GM06990 (cell line): ENCODE measurements at regions not wholly inside any gene's neighbourhood (a gene's known extent, or its start where the extent isn't known, plus 50 kb on each side); places are given as distances from the start of the nearest gene placed in this dataset.

Experiments
- DNase-seq: peaks from one replicate; pipeline ENCODE4 v3.0.0-alpha.2; 2011; ENCODE audit not compliant: insufficient read length; ENCODE audit errors: extremely low read depth
- H3K27me3 ChIP-seq: replicated peaks from 2 replicates; pipeline ENCODE4 v1.6.0; 2011; ENCODE audit warnings: low read length; ENCODE audit not compliant: control insufficient read depth, insufficient read depth
- H3K36me3 ChIP-seq: 2 replicates; pipeline ENCODE4 v1.5.1; 2011; ENCODE audit warnings: low read length; ENCODE audit not compliant: control insufficient read depth, insufficient read depth
- H3K4me3 ChIP-seq: replicated peaks from 2 replicates; pipeline ENCODE4 v1.5.1; 2011; ENCODE audit warnings: low read depth, mild to moderate bottlenecking, control low read depth, low read length
- CTCF ChIP-seq: IDR thresholded peaks from 2 replicates; pipeline ENCODE4 v1.5.1; 2011; ENCODE audit warnings: low read length, control low read depth, mild to moderate bottlenecking, inconsistent platforms; ENCODE audit not compliant: insufficient read depth, poor library complexity, severe bottlenecking

- H3K27me3 ChIP-seq, result peaks cover 1% of the 10 kb centered on the region
- no peak for TF ChIP-seq CTCF
- H3K4me3 ChIP-seq, result no peak overlapping the region
- H3K36me3 ChIP-seq, result no peaks in the 10 kb centered on the region
- no peak for DNase-seq
Measured at GRCh38 chr11:70812472-70812871, 414.1 kb downstream of the CTTN start.

GRCh38 chr11:70813651-70814050, 415.3 kb downstream of the CTTN start:
- Histone ChIP-seq H3K4me3 (no peak overlapping the region), H3K27me3 (peaks cover 1% of the 10 kb centered on the region), H3K36me3 (no peaks in the 10 kb centered on the region)
- TF ChIP-seq CTCF, result no peak
- no peak for DNase-seq

GRCh38 chr11:70815485-70815832, 417.1 kb downstream of the CTTN start:
- no peak for TF ChIP-seq CTCF
- H3K27me3 ChIP-seq, result peaks cover 1% of the 10 kb centered on the region
- no peak overlapping the region for H3K4me3 ChIP-seq
- DNase-seq, result no peak
- no peaks in the 10 kb centered on the region for H3K36me3 ChIP-seq

- Histone ChIP-seq H3K4me3 (no peak overlapping the region), H3K27me3 (peaks cover 1% of the 10 kb centered on the region), H3K36me3 (no peaks in the 10 kb centered on the region)
- DNase-seq, result no peak
- no peak for TF ChIP-seq CTCF
Measured at GRCh38 chr11:70816156-70816678, 417.9 kb downstream of the CTTN start.

- no peak overlapping the region for H3K4me3 ChIP-seq
- TF ChIP-seq CTCF, result no peak
- no peaks in the 10 kb centered on the region for H3K36me3 ChIP-seq
- H3K27me3 ChIP-seq, result peaks cover 1% of the 10 kb centered on the region
- no peak for DNase-seq
Measured at GRCh38 chr11:70818351-70818750, 420.0 kb downstream of the CTTN start.

GRCh38 chr11:70819022-70819421, 420.7 kb downstream of the CTTN start:
- DNase-seq, result no peak
- H3K27me3 ChIP-seq, result peaks cover 1% of the 10 kb centered on the region
- H3K36me3 ChIP-seq, result no peaks in the 10 kb centered on the region
- TF ChIP-seq CTCF, result no peak
- H3K4me3 ChIP-seq, result no peak overlapping the region
